ENCODE measurements at regions not wholly inside any gene's neighbourhood (a gene's known extent, or its start where the extent isn't known, plus 50 kb on each side); places are given as distances from the start of the nearest gene placed in this dataset.
A peak's percentile ranks its signal among the peaks of the same experiment; 100 is the strongest.

DNA sequence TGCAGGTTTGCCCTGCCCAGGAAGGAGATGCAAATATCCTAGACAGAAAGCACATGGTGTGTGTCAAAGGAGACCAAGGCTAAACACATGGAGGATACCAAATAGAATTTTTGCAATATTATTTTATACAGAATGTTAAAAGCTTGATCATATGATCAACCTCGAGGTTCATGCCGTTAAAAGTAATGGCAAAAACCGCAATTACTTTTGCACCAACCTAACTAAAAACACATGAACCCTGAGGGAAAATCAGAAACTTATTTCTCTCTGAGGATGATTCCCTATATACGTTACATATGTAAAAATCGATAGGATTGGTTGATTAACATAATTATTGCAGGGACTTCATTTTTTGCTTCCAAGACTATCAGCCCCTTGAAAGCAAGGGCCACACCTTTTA is 88.1 kb downstream of the MZT1 start:
- intact Hi-C loops (cut with micrococcal nuclease; ENCODE audit: unreplicated experiment): no loop called here
- CTCF ChIA-PET (ENCODE audit: low intra/inter-chr PET ratio, low total read pairs): no interaction called here

More for the DNA sequence above, 88.1 kb downstream of the MZT1 start:
- FAIRE-seq (no peak), ATAC-seq (no peak), DNase-seq (ENCODE audit: low spot score) (no peak)
- Histone ChIP-seq H3K4me1 (ENCODE audit: insufficient read depth, low read length) (no peaks in the 10 kb centered on the region), H3K9me3 (ENCODE audit: low read length) (no peaks in the 10 kb centered on the region), H4K20me1 (ENCODE audit: insufficient read depth, low read length) (no peaks in the 10 kb centered on the region), H3K27me3 (ENCODE audit: control insufficient read depth in 1 of 2, insufficient read depth in 2 of 2, low read length in 2 of 2) (no peaks in the 10 kb centered on the region; a peak in 1 of 5 replicates), H3K79me2 (ENCODE audit: insufficient read depth, low read length) (no peaks in the 10 kb centered on the region), H3K27ac (ENCODE audit: extremely low read length, insufficient read depth, low read length) (no peak overlapping the region), H3K4me3 (replicated peaks in 1 of 3; ENCODE audit: insufficient read depth in 1 of 3, low read depth in 2 of 3, low read length in 3 of 3) (no peak overlapping the region), H3K4me2 (ENCODE audit: low read depth, low read length) (no peak overlapping the region), H3K9ac (ENCODE audit: insufficient read depth, low read depth, low read length) (no peak overlapping the region), H3K36me3 (replicated peaks in 1 of 2; ENCODE audit: control insufficient read depth in 1 of 2, insufficient read depth in 2 of 2, low read length in 2 of 2) (no peaks in the 10 kb centered on the region), H2AFZ (ENCODE audit: low read length) (no peak overlapping the region)
- POLR2A ChIA-PET: no interaction called here
- TF ChIP-seq, protein P1, sequence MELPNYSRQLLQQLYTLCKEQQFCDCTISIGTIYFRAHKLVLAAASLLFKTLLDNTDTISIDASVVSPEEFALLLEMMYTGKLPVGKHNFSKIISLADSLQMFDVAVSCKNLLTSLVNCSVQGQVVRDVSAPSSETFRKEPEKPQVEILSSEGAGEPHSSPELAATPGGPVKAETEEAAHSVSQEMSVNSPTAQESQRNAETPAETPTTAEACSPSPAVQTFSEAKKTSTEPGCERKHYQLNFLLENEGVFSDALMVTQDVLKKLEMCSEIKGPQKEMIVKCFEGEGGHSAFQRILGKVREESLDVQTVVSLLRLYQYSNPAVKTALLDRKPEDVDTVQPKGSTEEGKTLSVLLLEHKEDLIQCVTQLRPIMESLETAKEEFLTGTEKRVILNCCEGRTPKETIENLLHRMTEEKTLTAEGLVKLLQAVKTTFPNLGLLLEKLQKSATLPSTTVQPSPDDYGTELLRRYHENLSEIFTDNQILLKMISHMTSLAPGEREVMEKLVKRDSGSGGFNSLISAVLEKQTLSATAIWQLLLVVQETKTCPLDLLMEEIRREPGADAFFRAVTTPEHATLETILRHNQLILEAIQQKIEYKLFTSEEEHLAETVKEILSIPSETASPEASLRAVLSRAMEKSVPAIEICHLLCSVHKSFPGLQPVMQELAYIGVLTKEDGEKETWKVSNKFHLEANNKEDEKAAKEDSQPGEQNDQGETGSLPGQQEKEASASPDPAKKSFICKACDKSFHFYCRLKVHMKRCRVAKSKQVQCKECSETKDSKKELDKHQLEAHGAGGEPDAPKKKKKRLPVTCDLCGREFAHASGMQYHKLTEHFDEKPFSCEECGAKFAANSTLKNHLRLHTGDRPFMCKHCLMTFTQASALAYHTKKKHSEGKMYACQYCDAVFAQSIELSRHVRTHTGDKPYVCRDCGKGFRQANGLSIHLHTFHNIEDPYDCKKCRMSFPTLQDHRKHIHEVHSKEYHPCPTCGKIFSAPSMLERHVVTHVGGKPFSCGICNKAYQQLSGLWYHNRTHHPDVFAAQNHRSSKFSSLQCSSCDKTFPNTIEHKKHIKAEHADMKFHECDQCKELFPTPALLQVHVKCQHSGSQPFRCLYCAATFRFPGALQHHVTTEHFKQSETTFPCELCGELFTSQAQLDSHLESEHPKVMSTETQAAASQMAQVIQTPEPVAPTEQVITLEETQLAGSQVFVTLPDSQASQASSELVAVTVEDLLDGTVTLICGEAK (IDR thresholded peaks at IDR 0.05): peak; percentile 80
- TF ChIP-seq, protein P1 (CRISPR knock-in tag; IDR thresholded peaks at IDR 0.05): no peak
- no peak for TF ChIP-seq MED1 (CRISPR knock-in tag; IDR thresholded peaks at IDR 0.05)
- in situ Hi-C loops (cut with HindIII; ENCODE audit: extremely low pct_ligation_motif_present, low pct_unique_long_range_greater_than_20kb): no loop called here
- WGBS (ENCODE audit: low lambda C conversion rate): 13% methylated on average over 5 of the region's 5 CpGs
- no TSS peak for BruUV-seq (replicated peaks)
